GM19025 (cell line): ENCODE measurements at regions not wholly inside any gene's neighbourhood (a gene's known extent, or its start where the extent isn't known, plus 50 kb on each side); places are given as distances from the start of the nearest gene placed in this dataset.
"Not testable (repeated sequence)": the region's sequence is repeated elsewhere in the genome, so short reads cannot be mapped to it uniquely, and the experiment has no call there.

Experiments
- ATAC-seq: cut with Tn5 transposase; IDR thresholded peaks from one replicate; pipeline ENCODE4 v1.9.1; 2021; ENCODE audit warnings: mild to moderate bottlenecking, low read depth, moderate library complexity; ENCODE audit not compliant: unreplicated experiment

GRCh38 chr16:63921737-63922295, 1200.0 kb downstream of the CDH11 start:
- ATAC-seq: no peak

- ATAC-seq: no peak
These were observed 1208.6 kb downstream of the CDH11 start for GRCh38 chr16:63913290-63913689.

- ATAC-seq: no peak
These were observed 1214.6 kb downstream of the CDH11 start for GRCh38 chr16:63907251-63907650.

GRCh38 chr16:63904930-63905329, 1216.9 kb downstream of the CDH11 start:
- ATAC-seq: no peak

- ATAC-seq: no peak
These were observed 1217.7 kb downstream of the CDH11 start for GRCh38 chr16:63904182-63904581.

- ATAC-seq: no peak
These were observed 1225.3 kb downstream of the CDH11 start for GRCh38 chr16:63896383-63897109.

GRCh38 chr16:63890723-63891122, 1231.1 kb downstream of the CDH11 start:
- no peak for ATAC-seq

GRCh38 chr16:63890081-63890480, 1231.8 kb downstream of the CDH11 start:
- ATAC-seq: no peak

GRCh38 chr16:63883091-63883490, 1238.8 kb downstream of the CDH11 start:
- ATAC-seq: no peak

- no peak for ATAC-seq
These were observed 1239.3 kb downstream of the CDH11 start for GRCh38 chr16:63882576-63882975.

GRCh38 chr16:63880948-63881347, 1240.9 kb downstream of the CDH11 start:
- no peak for ATAC-seq

- no peak for ATAC-seq
These were observed 1244.5 kb downstream of the CDH11 start for GRCh38 chr16:63877401-63877800.

- ATAC-seq: no peak
These were observed 1245.8 kb downstream of the CDH11 start for GRCh38 chr16:63876103-63876502.

GRCh38 chr16:63860700-63861099, 1261.2 kb downstream of the CDH11 start:
- ATAC-seq: not testable (repeated sequence)

- ATAC-seq: no peak
These were observed 1265.3 kb downstream of the CDH11 start for GRCh38 chr16:63856537-63856936.

- no peak for ATAC-seq
These were observed 1270.9 kb downstream of the CDH11 start for GRCh38 chr16:63850979-63851378.

- no peak for ATAC-seq
These were observed 1280.6 kb downstream of the CDH11 start for GRCh38 chr16:63841271-63841670.

GRCh38 chr16:63830061-63830460, 1291.8 kb downstream of the CDH11 start:
- ATAC-seq: no peak

GRCh38 chr16:63822818-63823217, 1299.0 kb downstream of the CDH11 start:
- ATAC-seq: no peak

- ATAC-seq: no peak
These were observed 1305.6 kb downstream of the CDH11 start for GRCh38 chr16:63816276-63816675.

GRCh38 chr16:63813862-63814261, 1308.0 kb downstream of the CDH11 start:
- ATAC-seq: no peak

GRCh38 chr16:63808730-63809129, 1313.1 kb downstream of the CDH11 start:
- ATAC-seq: no peak
